Esophagus squamous epithelium (tissue), 4 donors: ENCODE measurements at regions not wholly inside any gene's neighbourhood (a gene's known extent, or its start where the extent isn't known, plus 50 kb on each side); places are given as distances from the start of the nearest gene placed in this dataset.

Experiments
- POLR2A ChIP-seq, 4 donors: fragments of 450-650 bp; IDR thresholded peaks; one replicate each; pipeline ENCODE4 v1.6.1; 2017; ENCODE audit warnings: antibody characterized with exemption in 4 of 4, mild to moderate bottlenecking in 4 of 4, moderate library complexity in 3 of 4
- TF ChIP-seq, protein P1 (sequence below), 6 experiments: fragments of 450-650 bp in 4 of 6; fragments of 200-600 bp in 2 of 6; sonication (generic) in 2 of 6; IDR thresholded peaks; one replicate each; pipeline ENCODE4 v1.5.1; 2016 to 2019; ENCODE audit warnings: antibody characterized with exemption in 6 of 6, mild to moderate bottlenecking in 4 of 6, moderate library complexity in 4 of 6

DNA sequence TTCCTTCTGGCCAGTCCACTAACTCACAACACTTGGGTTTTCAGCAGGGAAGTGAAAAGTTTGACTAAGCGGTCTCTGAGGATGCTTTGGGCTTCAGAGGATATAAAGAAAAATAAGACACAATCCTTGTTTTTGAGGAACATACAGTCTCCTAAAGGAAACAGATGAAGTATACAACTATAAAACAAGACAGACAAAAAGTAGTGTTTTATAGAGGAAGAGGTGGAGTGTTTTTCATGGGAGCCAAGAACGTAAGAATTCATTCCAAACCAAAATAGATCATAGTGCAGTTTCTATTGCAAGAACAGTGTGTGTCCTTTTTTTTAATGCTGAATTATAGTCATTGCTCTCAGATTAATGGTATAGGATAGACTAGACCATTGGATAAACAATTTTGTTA lies 586.9 kb upstream of the BRINP1 start:
- TF ChIP-seq, protein P1, sequence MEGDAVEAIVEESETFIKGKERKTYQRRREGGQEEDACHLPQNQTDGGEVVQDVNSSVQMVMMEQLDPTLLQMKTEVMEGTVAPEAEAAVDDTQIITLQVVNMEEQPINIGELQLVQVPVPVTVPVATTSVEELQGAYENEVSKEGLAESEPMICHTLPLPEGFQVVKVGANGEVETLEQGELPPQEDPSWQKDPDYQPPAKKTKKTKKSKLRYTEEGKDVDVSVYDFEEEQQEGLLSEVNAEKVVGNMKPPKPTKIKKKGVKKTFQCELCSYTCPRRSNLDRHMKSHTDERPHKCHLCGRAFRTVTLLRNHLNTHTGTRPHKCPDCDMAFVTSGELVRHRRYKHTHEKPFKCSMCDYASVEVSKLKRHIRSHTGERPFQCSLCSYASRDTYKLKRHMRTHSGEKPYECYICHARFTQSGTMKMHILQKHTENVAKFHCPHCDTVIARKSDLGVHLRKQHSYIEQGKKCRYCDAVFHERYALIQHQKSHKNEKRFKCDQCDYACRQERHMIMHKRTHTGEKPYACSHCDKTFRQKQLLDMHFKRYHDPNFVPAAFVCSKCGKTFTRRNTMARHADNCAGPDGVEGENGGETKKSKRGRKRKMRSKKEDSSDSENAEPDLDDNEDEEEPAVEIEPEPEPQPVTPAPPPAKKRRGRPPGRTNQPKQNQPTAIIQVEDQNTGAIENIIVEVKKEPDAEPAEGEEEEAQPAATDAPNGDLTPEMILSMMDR (IDR thresholded peaks at IDR 0.05), result no peak
- no peak for TF ChIP-seq POLR2A (IDR thresholded peaks at IDR 0.05)
